Activated CD4-positive, alpha-beta T cell treated with anti-CD3 and anti-CD28 coated beads, Interleukin-2, amount 50 U/mL, for 4 hours (primary cell): ENCODE measurements at regions not wholly inside any gene's neighbourhood (a gene's known extent, or its start where the extent isn't known, plus 50 kb on each side); places are given as distances from the start of the nearest gene placed in this dataset.
A peak's percentile ranks its signal among the peaks of the same experiment; 100 is the strongest.
"Not testable (repeated sequence)": the region's sequence is repeated elsewhere in the genome, so short reads cannot be mapped to it uniquely, and the experiment has no call there.

Source experiments
- DNase-seq, 2 experiments: peaks; one replicate each; pipeline ENCODE4 v3.0.0-alpha.2; 2020

DNA sequence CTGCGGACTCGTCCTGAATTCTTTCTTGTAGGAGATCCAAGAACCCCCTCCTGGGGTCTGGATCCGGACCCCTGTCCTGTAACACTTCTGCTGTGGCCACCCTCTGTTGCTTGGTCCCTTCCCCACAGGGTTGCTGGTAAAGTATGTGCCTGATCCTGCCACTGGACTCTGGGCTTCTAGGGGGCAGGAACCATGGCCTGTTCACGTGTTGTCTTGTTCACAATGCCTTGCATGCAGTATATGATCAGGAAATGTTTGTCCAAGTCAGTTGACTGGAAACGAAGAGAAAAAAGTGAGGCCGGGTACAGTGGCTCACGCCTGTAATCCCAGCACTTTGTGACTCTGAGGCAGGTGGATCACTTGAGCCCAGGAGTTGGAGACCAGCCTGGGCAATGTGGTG lies 139.3 kb upstream of the ALDH1B1 start:
- no peak for DNase-seq

DNA sequence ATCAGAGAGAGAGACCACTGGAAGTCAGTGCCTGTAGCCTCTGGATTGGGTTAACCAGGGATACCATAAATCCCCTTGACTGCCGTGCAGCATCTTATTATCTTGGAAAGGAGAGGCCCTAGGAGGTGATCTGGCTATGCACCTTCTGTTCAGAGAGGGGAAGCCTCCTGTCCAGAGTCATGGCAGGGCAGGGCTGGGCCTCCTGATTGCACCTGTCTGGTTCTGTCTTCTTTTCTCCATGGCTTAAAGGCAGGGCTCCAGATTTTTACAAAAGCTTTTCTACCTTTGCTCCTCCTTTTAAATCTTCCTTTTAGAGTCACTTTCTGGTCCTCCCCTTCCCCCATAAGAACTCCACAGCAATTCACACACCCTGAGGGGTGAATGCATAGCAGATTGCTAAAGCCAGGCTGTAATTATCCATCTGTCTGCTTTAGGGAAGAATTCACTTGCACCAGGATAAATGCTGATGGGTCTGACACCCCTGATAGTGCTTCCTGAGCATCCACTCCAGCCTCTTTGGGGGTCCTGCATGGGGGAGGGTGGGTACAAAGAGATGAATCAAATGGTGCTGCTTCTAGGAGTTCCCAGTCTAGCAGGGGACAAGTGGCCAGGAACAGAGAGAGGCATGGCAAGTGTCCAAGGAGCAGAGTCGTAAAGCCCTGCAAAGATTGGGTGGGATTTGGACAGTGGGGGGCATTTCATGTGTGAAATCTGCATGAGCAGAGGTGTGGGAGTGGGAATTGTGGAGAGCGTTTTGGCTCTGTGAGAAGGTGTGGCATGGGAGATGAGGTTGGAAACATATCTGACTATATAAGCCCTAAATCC lies 141.3 kb upstream of the ALDH1B1 start:
- DNase-seq: no peak

DNA sequence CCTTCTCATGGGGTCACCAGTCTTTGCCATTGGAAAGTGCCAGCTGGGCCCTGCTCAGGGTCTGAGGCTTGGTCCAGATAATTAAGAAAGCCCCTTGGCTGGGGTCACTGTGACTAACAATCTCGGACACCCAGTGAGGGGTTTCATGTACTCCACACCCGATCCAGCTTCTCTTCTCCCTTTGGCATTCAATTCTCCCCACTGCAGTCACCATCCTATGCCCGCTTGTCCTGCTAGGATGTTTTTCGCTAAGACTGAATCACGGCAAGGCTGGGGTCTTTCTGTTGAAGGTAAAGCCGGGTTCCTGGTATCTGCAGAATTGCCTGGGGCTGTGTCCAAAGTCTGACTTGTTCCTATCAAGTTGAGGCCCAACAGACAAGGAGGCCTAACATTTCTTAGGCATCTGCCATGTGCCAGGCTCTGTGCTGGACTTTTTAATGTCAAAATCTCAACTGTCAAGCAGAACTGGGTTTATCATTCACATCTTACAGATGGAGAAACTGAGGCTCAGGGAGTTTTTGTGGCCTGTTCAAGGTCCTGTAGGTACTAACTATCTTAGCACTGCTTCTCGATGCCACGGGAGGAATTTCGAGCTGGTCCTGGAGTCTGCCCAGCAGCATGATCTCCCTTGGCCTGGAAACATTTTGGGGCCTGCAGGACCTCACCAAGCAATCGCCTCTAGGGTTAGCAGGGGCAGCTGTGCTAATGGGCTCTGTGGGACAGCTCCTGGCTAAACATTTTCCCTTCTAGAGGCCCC lies 142.0 kb upstream of the ALDH1B1 start:
- no peak for DNase-seq

DNA sequence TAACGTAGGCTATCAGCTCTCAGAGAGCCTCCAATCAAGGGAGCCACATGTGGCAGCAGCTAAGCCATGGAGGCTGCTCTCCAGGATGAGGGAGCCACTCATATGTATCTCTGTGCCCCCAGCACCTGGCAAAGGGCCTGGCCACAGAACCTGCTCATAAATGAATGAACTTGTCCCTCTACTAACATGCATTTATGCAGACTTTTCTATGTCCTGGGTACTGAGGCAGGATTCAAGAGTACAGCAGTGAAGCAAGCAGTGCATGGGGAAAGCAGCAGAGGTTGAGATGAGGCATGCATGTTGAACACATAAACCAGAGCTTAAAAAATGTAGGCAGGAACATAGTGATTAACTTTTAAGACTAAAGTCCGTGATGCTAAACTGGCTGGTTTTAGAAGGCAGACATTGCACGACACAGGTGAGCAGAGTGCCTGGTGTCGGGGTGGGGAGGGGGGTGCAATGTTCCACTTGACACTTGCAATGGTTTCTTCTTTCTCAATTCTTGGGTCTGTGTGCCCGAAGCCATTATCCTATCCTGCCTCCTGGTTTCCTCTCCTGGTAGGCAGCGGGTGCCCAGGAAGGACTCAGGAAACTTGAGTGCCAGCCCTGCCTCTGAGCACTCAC lies 142.8 kb upstream of the ALDH1B1 start:
- DNase-seq: no peak

DNA sequence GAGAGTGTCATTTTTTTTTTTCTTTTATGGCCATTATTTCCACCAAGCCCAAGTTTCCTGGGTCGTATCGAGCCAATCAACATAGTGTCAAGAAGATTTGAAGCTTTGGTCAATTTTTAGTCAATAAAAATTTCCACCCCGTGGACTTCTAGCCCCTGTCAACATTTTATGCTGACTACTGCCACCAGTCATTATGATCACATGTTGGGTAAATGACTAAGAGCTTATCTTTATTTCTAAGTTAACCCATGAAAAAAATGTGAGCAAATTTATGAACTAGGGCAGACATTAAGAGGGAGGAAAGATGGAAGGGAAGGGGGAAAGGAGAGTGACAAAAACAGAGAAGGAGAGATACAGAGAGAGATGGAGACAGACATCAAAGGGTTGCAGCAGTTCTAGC lies 143.5 kb upstream of the ALDH1B1 start:
- no peak for DNase-seq

DNA sequence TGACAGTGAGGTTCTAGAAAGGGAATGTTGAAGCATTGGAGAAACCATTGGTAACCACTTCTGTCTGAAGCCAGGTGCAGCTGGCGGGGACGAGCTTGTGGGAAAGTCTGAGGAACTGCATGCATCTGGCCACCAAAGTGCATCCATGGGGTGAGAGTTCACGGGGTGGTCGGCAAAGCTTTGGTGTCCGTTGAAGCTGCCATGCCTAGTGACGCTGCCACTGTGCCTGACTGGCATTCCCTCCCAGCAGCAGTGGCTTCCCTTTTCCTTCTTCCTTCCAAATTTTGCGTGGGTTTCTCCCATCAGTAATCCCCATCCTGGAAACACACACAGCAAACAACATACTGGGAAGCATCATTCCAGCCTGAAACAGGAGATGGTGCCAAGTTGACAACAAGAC lies 145.7 kb upstream of the ALDH1B1 start:
- no peak for DNase-seq

DNA sequence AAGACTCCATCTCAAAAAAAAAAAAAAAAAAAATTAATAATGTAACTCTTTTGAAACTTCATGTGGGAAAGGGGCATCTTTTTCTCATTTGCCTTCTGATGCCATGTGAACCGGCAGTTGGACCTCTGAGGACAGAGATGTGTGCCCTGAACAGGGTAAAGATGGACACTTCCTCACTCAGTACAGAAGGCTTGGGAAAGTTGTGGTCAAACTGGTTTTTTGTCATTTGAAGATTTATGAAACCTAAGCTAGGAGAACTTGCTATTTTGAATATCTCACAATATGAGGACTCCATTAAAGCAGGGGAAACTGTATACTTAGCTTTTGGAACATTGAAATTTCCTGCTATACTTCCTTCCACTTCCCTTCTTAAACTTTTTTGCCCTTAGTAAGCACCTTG lies 147.5 kb upstream of the ALDH1B1 start:
- DNase-seq: no peak

DNA sequence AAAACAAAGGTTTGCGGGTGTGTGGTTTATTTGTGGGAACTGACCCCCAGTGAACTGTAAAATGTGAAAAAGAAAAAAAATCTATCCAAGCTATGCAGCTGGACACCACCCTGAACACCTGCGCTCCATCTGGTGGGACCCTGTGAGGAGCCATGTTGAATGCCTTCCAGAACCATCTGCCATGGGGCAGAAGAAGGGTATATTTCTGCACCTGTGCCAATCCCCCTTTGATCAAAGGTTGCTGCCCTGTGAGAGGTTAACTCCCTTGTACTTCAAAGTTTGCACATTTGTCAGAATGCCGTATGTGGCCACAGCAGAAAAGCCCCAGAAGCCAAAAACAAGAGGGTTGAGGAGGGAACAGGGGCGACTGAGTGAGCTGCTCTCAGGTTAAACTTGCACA lies 148.5 kb upstream of the ALDH1B1 start:
- DNase-seq: no peak

DNA sequence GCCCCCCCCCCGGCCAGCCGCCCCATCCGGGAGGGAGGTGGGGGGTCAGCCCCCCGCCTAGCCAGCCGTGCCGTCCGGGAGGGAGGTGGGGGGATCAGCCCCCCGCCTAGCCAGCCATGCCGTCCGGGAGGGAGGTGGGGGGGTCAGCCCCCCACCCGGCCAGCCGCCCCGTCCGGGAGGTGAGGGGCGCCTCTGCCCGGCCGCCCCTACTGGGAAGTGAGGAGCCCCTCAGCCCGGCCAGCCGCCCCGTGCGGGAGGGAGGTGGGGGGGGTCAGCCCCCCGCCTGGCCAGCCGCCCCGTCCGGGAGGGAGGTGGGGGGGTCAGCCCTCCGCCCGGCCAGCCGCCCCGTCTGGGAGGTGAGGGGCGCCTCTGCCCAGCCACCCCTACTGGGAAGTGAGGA lies 150.4 kb upstream of the ALDH1B1 start:
- not testable (repeated sequence) for DNase-seq

DNA sequence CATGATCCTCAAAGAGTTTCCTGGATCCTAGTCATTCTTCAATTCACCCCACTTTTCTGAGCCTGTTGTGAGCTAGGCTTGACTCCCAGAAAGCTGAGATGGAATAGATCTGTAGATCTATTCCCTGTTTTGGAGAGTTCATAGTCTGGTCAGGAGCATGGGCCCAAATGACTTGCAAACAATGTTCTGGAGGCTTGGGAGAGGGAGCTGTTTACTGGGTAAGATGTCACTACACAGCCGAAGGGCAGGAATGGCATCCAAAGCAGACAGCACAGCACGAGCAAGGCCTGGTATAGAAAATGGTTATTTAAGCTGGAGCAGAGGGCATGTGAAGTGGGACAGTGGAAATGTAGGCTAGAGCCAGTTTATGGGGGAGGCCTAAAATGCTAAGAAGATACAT lies 152.5 kb upstream of the ALDH1B1 start:
- no peak for DNase-seq

DNA sequence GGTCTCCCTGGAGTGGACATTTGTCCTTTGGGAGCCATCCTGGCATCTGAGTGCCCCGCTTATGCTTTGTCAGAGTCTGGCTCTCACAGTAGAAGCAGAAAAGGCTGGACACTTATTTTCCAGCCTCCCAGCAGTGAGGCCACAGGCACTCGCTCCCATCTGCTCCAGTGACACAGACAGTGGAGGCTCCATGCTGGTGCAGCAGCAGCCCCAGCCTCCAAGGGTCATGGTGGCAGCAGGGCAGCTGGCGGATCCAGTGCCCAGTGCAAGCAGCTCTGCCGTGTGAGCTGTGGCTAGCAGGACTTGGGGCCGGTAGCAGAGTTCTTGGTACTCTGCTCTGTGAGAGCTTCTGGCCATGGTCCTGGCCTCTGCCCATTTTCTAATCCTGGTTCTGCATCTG lies 157.3 kb upstream of the ALDH1B1 start:
- DNase-seq: no peak

DNA sequence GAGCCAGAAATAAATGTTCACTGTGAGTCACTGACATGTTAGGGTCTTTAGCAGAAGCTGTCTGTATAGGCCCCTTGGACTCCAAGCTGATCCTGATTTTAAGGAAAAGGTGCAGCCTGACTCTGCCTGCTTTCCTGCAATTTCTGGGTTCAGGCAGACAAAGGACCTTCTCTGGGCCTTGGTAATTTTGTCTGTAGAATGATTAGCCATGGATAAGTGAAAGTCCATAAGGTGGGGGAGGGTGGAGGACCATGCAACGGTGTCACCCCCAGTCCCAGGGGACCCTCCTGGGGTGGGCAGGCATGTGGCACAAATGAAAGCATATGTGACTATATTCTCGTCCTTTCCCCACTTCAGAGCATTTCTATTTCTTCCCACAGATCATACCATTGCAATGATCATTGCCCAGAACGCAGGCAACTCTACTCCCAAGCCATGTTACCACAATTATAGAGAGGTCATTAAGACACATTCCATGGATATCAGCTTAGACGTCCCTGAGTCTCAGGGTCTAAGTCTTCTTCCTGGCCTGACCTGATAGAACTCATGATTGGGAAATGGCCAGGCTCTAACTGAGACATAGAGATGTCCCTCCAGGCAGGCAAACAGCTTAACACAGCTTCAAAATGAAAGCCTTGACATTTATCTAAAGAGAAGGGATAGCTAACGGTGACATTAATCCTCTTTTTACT lies 157.9 kb upstream of the ALDH1B1 start:
- no peak for DNase-seq

DNA sequence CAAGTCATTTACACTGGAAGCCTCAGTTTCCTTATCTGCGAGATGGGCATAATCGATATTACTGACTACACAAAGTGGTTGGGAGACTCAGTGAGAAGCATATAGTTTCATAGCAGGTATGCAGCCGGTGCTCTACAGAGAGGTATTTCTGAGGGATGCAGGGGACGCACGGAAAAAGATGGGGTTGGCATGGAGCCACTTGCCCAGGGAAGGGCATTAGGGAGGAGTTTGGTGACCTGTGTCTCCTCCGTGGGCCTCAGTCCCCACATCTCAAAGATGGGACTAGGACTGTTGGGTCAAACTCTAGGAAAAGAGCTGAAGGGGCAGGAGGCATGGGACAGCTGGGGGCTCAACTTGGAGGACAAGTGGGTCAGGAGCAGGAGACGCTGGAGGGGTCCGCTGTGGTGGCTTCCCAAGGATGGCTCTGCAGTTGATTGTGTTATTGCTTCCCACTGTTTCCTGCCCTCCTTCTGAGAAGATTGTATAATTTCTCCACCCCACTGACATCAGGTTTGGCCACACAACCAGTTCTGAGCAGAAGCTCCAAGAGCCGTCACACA lies 158.6 kb upstream of the ALDH1B1 start:
- DNase-seq: no peak

DNA sequence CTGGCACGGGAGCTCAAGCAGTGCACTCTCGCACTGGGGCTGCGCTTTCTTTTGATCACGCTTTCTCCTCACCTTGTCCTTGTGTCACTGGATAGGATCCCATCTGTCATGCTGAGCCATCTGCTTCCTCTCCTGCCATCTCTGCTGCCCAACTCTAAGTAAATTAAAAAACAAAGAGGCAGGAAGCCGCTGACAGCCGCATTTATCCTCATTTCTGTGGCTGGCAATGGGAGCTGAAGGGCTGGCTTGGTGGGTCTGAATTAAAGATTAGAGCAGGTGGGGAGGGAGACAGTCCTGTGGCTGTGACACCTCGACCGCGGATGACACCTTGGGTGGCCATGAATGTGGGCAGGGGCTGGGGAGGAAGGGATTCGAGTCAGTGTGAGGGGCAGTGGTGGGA lies 159.2 kb upstream of the ALDH1B1 start:
- DNase-seq: no peak

DNA sequence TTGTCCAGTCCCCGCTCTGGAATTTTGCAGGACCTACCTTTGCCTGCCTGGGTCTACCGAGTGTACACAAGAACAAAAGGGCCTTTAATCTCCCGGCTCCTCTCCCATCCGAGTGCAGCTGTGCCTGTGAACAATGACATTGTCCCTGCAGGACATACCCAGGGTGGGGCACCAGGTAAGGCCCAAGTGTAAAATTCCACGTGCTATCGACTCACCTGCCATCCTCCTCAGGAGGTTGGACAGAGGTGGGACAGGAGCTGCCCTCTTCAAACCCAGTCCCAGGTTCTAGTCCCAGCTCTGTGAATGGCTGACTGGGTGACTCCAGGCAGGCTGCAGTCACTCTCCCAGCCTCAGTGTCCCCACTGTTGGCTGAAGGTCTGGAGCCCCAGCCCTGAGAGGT lies 159.6 kb upstream of the ALDH1B1 start:
- DNase-seq: no peak

DNA sequence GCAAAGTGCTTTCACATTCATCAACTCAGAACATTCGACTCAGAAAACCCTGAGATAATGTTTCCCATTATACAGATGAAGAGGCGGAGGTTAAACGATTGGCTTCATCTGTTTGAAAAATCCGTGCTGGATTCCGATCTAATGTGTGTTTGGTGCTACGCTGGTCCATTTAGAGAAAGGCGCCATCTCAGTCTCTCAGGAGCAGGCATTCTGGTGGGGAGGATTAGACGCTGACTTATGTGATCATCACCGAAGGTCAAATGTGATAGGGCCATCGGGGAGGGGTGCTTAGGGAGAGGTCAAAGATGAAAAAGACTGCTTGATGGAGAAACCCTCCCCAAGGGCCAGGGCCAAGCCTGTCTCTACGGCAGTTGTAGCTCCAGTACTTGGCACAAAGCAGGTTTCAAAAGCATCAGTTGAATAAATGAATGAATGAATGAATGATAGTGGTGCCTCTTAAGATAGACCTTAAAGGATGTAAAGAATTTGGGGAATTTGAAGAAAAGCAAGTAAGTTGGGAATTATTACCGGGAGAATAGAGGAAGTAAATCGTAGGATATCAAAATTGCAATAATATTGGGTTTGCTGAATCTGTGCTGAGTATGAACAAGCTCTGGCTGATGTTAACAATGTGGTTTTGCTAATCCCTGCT lies 160.6 kb upstream of the SHB start:
- DNase-seq: no peak

DNA sequence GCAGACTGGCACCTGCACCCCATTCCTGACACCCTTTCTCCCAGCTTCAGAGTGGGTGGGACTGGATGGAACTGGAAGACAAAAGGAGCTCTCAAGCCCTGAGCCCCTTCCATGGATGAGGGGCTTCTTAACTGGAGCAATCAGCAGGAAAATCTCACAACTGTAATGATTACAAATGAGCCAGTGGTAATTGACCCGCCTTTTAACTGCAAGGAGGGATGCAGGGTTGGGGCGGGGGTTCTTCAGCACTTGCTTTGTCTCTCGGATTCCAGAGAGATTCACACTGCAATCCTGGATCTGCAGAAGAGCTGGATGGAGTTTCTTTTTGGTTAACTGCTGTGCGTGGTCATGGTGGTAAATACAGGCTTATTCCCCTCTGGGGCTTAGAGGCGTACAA lies 160.1 kb upstream of the SHB start:
- DNase-seq: no peak

DNA sequence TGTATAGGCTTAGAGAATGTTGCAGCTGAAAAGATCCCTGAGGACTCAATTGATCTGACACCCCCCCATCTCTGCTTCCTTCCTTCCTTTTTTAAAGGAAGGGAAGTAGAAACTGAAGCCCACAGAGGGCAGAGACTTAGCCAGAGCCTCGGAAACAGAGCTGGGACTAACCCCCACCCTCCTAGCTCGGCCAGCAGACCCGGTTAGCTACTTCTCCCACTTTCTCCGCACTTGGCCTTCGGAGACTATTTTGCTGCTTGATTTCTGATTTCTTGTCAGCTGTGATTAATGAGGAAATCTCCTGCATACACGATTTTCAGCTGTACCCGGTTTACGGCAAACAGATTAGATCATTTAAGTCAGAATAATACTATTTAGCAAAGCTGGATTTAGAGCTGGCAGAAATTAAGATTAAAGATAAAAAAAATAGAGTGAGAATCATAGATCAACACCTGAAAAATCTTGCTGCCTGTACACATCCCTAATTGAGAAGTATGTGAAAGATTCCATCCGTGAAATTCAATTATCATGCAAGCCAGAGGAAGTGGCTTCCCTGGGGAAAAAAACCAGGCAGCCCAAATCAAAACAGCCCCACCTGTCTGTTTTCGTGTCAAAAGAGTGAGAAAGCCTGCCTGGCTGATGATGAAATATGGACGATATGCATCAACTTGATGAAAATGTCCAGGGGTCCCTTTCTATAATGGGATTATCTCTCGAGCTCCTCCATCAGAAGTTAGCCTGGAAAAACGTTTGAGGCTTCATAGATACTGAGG lies 159.5 kb upstream of the SHB start:
- DNase-seq: no peak

DNA sequence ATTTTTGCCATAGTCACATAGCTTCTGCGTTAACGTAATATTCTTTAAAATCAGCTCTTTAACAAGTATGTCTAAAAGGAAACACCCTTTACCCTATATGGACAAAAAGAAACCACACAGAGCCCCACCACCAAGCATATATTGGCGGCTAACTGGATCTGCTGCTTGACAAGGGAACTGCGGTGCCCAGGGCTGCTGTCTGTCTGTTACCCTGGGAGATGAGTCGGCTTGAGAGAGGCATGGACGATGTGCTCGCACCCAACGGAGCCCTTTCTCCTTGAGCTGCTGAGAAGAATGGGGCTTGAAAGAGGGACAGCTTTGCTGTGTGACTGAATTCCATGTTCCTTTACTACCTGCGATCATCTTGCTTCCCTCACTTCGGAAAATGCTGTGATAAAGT lies 158.6 kb upstream of the SHB start:
- DNase-seq: no peak

DNA sequence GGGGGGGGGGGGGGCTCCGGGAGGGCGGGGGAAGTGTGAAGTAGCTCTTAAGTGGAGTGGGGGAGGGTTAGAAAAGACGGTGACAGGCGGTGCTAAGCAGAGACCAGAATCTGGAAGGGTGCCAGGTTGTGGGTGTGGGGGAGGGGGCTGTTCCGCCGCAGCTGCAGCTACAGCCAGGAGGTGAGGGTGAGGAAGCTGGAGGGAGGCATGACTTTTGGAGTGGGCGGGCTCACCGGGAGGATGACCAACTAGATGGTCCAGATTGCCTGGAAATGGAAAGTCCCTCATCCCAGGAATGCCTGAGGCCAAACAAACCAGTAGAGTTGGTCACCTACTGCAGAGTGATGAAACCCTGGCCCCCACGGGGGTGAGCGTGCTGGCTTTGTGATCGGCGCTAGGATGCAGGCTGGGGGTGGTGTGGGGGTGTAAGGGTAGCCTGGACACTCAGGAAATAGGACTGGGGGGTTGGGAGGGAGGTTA lies 158.1 kb upstream of the SHB start:
- DNase-seq: peak; percentile 25 to 34

DNA sequence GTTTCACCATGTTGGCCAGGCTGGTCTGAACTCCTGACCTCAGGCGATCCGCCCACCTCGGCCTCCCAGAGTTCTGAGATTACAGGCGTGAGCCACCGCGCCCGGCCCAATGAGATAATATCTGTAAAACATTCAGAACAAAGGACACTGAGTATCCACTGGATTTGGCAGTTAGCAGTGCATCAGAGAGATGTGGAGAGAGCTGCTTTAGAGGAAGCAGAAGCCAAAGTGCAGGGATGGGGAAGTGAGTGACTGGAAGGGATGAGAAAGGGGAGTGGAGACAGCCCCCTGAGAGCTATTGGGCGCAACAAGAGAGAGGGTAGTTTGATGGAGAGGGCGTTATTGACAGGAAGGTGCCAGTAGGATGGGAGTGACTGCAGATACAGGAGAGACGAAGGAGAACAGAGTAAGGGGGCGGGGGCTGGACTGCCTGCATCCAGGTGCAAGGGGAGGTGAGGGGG lies 157.5 kb upstream of the SHB start:
- DNase-seq: no peak

DNA sequence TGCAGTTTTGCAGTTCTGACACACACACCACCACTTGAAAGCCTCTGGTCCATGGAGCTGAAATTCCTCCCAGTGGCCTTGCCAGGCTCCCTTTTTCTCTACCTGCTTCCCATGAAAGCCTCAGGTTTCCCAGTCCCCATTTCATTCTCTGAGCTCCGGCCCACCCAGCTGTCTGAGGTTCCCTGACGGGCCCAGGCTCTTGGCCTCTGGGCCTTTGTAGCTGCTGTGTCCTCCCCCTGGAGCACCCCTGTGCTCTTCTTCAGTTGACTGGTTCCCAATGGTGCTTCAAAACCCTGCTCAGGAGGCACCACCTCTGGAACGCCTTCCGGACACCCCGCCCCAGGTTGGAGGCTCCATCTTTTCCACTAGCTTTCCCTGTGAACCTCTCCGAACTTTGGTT lies 155.9 kb upstream of the SHB start:
- DNase-seq: no peak
